Transverse colon (tissue), 4 donors: ENCODE measurements at regions not wholly inside any gene's neighbourhood (a gene's known extent, or its start where the extent isn't known, plus 50 kb on each side); places are given as distances from the start of the nearest gene placed in this dataset.

Source experiments
- POLR2A ChIP-seq: fragments of 450-650 bp; IDR thresholded peaks from one replicate; pipeline ENCODE4 v1.6.1; 2016; ENCODE audit warnings: antibody characterized with exemption, mild to moderate bottlenecking, moderate library complexity
- POLR2AphosphoS5 ChIP-seq, 3 donors: sonication (generic); formaldehyde crosslinking; IDR thresholded peaks; one replicate each; pipeline ENCODE4 v1.6.1; 2016; ENCODE audit warnings: antibody characterized with exemption in 3 of 3
- TF ChIP-seq, protein P1 (sequence below), 5 experiments: fragments of 200-600 bp in 3 of 5; fragments of 450-650 bp in 2 of 5; sonication (generic) in 3 of 5; IDR thresholded peaks; 1 replicate in 2 of 5; 2 replicates in 3 of 5; pipeline ENCODE4 v1.5.1; 2016 to 2017; ENCODE audit warnings: antibody characterized with exemption in 5 of 5, inconsistent platforms in 3 of 5, mild to moderate bottlenecking in 2 of 5, moderate library complexity in 1 of 5

GRCh38 chr6:140827593-140827992, 1305.1 kb upstream of the GJE1 start:
- TF ChIP-seq, protein P1, sequence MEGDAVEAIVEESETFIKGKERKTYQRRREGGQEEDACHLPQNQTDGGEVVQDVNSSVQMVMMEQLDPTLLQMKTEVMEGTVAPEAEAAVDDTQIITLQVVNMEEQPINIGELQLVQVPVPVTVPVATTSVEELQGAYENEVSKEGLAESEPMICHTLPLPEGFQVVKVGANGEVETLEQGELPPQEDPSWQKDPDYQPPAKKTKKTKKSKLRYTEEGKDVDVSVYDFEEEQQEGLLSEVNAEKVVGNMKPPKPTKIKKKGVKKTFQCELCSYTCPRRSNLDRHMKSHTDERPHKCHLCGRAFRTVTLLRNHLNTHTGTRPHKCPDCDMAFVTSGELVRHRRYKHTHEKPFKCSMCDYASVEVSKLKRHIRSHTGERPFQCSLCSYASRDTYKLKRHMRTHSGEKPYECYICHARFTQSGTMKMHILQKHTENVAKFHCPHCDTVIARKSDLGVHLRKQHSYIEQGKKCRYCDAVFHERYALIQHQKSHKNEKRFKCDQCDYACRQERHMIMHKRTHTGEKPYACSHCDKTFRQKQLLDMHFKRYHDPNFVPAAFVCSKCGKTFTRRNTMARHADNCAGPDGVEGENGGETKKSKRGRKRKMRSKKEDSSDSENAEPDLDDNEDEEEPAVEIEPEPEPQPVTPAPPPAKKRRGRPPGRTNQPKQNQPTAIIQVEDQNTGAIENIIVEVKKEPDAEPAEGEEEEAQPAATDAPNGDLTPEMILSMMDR (IDR thresholded peaks at IDR 0.05): no peak
- TF ChIP-seq POLR2A (no peak), POLR2AphosphoS5 (IDR thresholded peaks at IDR 0.05) (no peak)
